ENCODE measurements at regions not wholly inside any gene's neighbourhood (a gene's known extent, or its start where the extent isn't known, plus 50 kb on each side); places are given as distances from the start of the nearest gene placed in this dataset.
"Not testable (repeated sequence)": the region's sequence is repeated elsewhere in the genome, so short reads cannot be mapped to it uniquely, and the experiment has no call there.

DNA sequence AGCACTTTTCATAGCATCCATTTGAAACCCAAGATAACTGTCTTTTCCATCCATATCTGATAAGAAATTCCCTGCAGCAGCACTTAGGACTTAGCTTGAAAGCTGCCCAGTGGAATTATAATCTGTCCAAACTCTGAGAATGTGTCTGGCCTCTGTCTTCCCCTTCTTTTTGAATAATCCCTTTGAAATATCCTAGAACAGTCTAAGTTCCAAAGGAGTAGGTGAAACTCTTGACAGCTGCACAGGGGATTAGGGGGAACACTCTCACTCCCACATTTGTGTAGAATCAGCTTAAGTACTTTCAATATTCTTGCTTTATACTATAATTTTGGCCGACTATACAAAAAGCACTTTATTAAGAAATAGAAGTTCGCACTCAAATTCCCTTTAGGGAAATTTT lies 157.7 kb downstream of the PAPSS1 start:
- no peak for FAIRE-seq

DNA sequence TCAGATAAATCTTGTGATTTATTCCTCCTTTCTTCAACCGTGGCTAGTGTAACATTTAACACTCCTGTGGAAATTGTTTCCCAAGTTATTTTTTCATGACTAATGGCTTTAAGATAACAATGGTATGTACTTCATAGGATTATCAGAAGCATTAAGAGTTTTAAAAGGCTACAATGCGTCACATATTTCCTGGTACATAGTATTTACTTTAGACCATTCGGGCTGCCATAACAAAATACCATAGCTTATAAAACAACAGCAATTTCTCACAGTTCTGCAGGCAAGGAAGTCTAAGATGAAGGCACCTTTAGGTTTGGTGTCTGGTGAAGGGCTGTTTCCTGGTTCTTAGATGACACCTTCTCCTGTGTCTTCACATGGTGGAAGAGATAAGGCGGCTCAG lies 158.6 kb downstream of the PAPSS1 start:
- no peak for FAIRE-seq

DNA sequence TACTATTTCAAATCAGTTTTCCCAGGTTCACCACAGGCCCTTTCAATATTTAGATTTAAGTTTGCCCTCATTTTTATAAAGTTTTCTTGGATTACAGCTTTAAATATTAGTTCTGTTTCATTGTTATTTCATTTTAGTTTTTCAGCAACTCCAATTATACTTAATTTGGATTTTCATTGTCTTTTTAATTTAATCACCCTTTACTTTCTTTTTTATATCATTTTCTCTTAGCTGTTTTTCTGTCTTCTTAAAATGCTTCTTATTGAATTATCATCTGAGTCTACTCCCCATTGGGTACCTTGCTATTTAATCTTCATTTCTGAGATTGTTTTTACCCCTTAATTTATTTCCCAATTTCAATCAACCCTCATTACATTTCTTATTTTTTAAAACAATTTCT lies 160.4 kb downstream of the PAPSS1 start:
- no peak for FAIRE-seq

DNA sequence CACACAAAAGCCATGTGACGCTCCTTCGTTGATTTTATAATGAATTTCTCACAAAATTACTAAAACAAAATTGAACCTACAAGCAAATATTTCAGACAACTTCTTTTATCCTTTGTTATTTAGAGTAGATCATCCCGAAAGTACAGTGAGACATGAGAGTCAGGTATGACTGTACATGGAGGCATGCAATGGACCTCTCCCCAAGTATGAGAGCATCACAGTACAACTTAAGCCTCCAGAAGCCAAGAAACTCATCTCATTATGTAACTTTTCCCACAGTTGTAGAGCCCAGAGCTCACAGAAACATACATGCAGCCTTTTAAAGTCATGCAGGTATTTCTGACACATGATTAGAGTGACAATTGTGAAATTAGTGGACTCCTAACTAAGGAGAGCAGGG lies 167.7 kb downstream of the PAPSS1 start:
- no peak for FAIRE-seq

DNA sequence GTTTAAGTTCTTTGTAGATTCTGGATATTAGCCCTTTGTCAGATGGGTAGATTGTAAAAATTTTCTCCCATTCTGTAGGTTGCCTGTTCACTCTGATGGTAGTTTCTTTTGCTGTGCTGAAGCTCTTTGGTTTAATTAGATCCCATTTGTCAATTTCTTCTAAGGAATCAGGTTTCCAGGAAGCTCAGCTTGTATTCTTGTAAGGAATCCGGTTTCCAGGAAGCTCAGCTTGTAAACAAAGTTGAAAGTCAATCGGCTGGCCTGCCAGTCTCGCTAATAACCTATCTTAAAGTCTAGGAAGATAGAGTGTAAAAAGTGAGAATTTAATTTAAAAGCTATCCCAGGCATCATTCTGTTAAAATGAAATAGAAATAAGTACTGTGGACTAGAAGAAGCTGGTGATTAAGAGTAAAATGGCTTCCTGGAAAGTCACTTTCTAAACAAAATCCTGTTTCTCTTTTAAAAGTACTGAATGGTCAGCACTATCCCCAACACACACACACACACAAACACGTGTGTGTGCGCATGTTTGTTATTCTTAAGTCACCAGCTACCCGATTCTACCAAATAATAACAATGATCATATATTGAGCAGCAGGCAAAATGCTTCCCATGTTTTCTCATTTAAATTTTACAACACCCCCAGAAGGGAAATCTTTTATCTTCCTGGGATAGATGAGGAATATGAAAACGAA lies 171.7 kb downstream of the PAPSS1 start:
- FAIRE-seq = no peak

DNA sequence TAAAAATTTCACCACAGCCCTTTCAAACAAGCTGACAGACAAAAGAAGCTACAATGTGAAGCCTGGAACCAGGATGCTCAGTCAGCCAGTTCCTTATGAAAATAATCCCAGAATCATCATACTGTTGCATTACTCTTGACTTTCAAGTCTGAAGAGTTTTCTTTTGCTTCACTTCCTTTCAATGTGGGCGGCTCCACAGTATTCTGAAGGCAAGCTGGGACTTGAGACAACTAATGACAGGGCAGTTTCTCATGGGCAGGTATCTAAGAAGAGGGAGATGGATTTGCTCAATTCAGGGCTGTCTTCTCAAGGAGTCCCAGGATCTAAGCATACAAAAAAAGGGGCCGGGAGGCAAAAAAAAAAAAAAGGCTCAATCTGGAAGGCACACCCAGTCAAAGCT lies 173.4 kb downstream of the PAPSS1 start:
- no peak for FAIRE-seq

DNA sequence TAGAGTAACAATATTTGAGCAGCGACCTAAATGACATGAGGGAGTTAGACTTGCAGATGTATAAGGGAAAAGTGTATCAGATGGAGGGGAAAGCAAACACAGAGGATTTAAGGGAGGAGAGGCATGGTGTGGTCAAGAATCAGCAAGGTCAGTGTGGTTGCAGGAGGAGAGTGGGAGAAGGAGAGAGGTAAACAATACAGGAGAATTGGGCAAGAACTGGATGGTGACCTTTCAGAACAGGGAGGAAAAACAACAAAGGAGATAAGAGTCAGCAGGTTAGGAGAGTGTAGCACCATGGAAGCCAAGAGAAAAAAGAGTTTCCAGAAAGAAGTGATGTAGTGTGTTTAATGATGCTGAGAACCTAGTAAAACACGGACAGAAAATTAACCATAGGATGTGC lies 178.5 kb downstream of the PAPSS1 start:
- FAIRE-seq = no peak

DNA sequence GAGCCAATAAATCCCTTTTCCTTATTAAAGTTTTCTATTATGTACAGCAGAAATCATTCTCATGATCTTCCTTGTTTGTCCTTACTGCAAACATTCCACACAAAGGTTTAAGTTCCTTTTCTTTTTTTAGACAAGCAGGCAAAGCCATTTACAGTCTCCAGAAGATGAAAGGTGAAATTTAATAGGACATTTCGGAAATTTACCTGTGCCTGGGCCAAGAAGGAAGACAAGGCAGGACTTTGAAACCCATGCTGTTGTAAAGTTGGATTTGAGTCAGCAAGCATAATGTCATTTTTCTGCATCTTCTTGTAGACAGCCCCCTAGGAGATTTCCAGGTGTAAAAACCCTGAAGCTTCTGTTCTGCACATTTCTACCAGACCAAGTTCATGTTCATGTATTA lies 188.1 kb downstream of the PAPSS1 start:
- FAIRE-seq = no peak

DNA sequence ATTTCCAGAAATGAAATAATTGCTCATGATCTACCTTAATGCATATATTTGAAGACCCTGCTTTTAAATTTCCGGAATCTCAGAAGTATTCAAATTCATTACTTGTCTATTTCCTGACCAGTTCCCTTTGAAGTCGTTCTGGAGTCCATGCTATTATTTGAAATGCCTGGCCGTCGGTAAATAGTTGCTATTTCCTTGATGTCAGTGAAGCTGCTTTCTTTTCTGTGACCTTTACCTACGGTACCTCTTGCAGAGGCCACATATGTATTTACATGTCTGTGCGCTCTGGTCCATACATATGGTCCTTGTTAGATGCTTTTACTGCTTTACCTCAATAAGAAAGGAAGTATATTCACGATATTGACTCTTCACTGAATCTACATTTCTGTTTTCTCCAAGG lies 199.7 kb downstream of the PAPSS1 start:
- no peak for FAIRE-seq

DNA sequence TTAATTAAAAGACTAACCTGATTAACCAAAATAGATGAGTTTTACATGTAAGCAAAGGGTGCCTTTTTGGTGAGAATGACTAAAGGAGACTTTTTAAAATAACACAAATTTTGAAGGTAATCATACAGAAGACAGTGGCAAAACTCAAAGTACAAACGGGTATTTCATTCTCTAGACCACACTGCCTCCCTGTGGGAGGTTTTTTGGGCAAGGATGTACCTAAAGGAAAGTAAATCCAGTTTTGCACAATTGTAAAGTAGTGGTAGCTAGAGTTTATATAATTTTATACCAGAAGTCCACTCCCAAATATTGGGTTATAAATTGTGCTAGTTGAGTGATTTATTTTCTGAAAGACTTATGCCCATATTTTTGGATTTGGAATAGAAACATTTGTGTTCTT lies 201.0 kb downstream of the PAPSS1 start:
- FAIRE-seq = no peak

DNA sequence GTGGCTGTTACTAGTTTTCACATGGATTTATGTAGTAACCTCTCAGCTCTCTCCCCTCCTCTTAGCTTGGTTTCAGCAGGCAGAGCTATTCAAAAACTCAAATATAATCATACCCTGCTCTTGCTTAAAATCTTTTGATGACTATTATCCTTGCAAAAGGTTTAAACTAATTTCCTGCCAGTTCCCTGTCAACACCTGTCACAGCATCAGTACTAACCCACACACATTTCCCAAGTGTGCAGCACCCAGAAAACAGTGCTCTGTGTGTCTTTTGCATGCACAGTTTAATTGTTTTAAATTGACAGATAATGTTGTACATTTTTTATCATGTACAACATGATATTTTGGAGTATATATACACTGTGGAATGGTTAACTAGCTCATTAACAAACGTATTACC lies 202.0 kb downstream of the PAPSS1 start:
- FAIRE-seq = no peak

DNA sequence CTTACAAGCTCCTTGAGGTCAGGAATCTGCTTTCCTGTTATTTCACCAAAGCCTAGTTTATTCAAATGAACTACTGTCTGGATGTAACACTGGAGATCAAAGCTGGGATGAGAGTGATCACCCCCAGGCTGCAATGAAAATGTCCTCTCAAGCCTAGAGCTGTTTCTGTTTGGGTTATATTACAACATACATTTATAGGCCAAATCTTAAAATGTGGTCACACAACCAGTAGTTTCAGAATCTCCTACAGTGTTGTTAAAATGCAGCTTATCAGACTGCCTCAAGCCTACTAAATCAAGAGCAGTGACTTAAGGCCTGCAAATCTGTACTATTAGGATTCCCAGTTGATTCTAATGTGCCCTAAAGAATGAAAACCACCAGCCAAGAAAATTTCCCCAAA lies 207.5 kb downstream of the PAPSS1 start:
- FAIRE-seq = no peak

DNA sequence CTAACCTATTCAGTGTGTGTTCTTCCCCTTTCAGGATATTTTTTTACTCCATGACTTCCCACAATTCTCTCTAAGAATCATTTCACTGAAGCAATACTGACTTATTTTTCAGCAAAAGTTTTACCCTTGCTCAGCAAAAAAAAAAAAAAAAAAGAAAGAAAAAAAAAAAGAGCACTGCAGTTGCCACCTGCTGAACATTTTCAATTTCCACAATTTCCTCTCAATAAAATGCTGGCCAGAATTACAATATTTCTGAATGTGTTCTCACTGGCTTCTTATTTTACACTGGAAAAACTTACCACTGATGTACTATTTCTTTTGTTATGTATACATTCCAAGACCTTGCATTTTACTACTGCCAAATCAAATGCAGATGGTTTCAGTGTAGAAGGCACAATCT lies 210.4 kb downstream of the PAPSS1 start:
- FAIRE-seq = no peak

DNA sequence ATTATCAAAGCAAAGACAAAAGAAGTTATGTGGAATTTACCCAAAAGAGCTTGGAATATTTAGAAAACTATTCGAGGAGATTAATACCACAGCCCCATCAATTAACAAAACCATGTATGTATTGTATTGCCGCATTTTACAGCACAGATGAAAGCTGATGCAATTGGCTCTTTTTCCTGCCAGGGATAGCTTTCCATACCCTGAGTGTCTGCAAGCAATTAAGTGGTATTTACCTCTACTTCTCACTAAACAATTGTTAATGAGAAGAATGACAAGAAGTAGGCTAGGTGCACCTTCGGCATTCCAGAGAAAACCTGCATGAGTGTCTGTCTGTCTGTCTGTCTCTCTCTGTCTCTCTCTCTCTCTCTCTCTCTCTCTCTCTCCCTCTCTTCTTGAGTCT lies 219.5 kb downstream of the PAPSS1 start:
- FAIRE-seq = no peak

DNA sequence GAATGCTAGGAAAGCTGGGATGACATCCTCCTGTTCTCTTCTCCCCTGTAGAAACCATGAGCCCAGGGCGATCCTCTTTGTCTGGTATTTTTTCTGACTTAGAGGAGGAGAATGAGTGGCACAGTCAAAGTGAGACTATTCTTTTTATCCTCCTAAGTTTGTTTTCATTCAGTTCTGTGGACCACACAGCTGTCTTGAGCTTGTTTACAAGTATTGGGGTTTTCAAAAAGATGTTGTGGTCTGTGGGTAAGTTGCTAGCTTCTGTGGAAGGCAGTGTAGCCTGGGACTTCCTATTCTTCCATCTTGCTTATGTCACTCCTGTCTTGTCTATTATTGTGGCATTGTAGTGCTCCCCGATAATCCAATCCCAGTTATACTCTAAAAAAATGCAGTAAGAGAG lies 223.0 kb downstream of the PAPSS1 start:
- FAIRE-seq = no peak

DNA sequence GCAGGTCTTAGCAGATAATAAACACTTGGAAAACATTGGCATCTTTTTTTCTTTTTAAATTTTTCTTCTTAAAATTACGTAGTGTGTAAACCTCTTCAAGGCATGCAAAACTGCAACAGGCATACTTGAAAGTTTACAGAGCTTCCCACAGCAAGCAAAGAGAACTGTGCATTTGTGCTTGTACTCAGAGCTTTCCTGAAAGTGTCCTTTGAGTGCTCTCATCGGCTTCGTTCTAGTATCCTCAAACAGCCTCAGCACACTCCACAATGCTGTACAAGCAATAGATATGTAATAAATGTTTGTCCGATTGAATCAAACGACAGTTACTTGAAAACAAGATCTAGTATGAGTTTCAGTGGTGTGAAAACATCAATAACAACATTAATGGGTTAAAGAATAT lies 227.5 kb downstream of the PAPSS1 start:
- no peak for FAIRE-seq

DNA sequence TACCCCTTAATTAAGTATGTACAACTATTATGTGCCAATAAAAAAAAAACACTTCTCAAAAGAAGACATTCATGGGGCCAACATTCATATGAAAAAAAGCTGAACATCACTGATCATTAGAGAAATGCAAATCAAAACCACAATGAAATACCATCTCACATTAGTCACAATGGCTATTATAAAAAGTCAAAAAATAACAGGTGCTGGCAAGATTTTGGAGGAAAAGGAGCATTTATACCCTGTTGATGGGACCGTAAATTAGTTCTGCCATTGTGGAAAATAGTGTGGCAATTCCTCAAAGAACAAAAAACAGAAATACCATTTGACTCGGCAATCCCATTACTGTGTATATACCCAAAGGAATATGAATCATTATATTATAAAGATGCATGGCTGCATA lies 229.9 kb downstream of the PAPSS1 start:
- no peak for FAIRE-seq

DNA sequence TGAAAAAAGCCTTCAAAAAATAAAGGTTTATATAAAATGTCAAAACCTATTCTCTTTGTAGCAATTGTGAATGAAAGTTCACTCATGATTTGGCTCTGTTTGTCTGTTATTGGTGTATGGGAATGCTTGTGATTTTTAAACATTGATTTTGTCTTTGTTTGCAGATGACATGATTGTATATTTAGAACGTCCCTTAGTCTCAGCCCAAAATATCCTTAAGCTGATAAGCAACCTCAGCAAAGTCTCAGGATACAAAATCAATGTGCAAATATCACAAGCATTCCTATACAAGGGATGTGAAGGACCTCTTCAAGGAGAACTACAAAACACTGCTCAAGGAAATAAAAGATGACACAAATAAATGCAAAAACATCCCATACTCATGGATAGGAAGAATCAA lies 236.4 kb downstream of the PAPSS1 start:
- not testable (repeated sequence) for FAIRE-seq

DNA sequence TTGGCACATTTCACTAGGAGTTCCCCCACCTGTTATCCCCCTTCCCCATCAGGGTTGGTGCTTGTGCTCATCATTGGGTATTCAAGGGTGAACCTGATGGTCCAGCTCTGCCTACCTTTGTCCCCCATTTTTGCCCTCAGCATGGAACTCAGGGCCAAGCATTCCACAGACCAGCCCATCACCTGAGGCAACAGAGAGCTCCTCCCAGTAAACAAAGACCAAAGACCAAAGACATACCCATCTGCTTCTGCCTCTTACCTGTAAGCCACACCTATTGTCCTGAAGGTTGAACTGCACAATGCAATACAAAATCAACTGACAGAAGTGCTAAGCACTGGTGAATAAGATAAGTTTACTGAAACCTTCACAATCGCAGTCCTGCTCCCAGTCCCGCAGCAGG lies 237.5 kb downstream of the PAPSS1 start:
- FAIRE-seq = no peak

DNA sequence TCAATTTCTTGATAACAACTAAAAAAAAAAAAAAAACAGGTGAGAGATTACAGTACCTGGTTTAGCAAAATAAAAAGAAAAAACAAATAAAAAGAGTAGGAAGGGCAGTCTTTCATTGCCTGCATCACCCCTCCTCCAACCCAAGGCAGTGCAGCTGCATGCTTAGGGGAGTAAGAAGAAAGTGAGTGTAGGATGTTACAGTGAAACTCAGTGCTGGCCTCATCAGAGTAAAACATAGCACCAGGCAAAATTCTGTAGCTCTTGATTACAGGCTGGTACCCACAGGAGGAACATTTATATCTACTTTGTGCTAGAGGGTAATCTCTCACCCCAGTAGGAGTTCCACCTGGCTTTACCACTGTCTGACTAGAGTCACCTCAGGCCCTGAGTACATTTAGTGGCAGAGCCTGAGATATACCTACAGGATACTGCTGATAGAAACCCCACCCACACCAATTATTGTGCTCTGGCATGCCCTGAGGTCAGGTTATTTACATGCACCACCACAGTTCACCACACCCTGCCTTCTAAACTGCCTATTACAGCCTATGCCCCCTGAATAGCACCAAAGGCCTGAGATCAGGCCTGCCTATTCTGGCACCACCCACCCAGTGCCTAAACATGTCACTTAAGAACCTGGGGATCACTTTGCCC lies 241.6 kb downstream of the PAPSS1 start:
- no peak for FAIRE-seq

DNA sequence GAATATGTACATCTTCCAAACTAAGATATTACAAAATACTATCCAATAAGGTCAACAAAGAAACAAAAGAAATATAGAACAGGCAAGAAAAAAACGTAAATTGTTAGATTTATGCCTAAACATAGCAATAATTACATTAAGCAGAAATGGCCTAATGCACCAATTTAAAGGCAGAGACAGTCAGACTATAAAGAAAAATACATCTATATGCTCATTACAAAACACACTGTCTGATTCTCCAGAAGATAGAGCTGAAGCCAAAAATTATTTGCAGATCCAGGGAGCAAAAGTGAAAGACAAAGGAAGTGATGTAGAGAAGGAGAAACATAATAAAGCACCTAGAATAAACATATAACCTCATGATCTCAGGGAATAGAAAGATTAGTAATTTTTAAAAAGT lies 246.9 kb downstream of the PAPSS1 start:
- FAIRE-seq = no peak

DNA sequence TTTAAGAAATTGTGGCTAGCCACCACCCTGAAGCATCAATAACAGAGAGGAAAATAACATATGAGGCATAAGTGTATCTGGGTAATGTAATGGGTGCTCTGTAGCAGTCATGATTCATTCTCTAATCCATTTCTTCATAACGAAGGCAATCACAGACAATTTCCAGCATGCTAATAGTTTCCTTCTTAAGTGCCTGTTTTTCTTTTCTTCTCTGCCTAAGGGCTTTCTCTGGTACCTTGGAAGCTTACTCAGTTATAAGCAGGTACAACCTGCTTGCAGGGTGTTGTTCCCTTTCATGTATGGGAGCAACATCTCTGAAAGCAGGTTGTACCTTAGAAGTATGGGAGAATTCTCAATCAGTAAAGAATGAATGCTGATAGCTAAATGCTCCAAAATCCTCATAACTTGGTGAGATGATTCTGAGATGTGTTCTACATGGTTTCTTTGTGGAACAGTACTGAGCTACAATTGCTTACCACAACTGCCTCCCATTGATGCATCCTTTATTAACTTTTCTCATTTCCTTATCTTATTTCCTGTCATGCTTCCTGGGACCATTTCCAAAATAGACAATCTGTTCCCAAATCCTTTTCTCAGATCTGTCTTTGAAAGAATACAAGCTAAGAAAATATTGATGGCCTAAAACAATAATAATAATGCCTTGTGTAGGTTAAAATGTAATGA lies 247.6 kb downstream of the PAPSS1 start:
- no peak for FAIRE-seq

DNA sequence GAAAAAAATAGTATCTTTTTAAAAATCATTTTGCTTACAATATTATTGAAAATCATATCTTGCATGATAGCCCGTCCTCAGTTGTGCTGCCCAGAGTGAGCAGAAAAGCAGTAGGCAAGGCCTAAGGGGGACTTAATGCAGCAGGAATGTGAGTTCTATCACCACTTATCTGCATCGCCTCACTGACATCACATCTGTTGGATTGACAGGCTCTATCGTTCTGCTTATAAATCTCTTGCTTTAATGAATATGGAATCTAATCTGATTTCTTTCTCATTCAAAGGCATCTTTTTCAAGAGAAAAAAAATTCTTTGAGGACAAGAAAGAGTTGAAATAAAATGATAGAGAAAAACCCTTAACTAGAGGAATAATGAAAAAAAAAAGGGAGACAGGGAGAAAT lies 249.9 kb downstream of the PAPSS1 start:
- no peak for FAIRE-seq

DNA sequence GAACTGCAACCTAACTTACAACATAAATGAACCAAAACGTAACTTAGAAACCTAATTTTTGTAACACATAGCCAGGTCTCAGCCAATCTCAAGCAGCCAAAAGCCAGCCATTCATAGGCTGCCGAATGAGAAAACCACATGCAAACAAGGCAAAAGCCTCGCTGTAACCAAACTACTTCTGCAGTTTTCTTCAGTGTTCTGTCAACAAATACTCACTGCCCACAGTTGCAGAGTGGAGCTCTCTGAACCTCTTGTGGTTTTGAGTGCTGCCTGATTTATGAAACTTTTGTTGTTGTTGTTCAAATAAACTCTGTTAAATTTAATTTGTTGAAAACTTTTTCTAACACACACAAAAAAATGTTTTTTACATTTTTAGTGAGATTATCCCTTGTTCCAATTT lies 251.2 kb downstream of the PAPSS1 start:
- FAIRE-seq = no peak

All from colon (tissue), 2 donors.